ENCODE measurements at regions not wholly inside any gene's neighbourhood (a gene's known extent, or its start where the extent isn't known, plus 50 kb on each side); places are given as distances from the start of the nearest gene placed in this dataset.
"Not testable (repeated sequence)": the region's sequence is repeated elsewhere in the genome, so short reads cannot be mapped to it uniquely, and the experiment has no call there.

DNA sequence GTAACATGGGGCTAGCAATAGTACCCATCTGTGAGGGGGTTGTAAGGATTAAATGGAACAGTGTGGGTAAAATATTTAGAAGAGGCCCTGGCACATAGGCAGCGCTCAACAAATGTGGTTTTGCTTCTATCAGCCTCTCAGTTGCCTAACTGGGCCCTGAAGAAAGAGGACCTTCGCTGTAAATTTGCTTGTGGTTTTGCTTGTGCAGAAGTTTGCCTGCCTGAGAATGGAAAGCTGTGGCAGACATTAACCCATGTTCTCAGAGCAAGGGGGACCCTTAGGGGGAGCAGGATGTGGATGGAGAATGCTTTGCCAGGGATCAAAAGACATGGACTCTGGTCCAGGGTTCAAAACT, 160.1 kb downstream of the BRMS1L start:
- no peak for DNase-seq

DNA sequence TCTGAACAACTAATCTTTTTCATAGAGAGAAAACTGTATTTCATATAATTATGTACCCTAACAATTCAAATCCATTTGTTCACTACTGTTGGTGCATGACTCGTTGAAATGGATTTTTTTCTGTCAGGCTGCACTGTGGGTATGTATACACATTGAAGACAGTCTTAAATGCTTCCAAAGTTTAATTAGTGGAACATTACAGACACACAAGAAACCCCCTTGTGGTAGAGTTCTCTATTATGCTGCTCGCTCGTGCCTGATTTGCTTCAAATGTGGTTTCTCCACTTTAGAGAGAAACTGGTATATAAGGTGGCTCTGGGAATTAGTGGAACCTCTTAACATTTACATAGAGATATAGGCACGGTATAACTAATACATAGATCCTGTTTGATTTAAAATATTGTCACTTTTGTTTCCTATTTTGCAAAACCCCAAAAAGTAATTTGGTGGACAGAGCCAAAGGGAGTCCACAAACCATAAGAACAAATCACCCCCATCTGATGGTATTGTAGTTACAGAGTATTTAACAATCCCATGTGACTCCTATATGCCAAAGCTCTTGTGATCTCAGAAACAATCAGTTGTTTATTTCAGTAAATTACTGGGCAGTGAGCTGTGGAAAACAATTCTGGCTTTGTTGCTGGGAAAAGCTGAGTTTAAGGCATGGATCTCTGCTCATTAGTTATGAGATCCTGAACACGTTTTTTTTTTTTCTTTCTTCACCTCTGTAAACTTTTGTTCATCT, 159.5 kb downstream of the BRMS1L start:
- no peak for DNase-seq

DNA sequence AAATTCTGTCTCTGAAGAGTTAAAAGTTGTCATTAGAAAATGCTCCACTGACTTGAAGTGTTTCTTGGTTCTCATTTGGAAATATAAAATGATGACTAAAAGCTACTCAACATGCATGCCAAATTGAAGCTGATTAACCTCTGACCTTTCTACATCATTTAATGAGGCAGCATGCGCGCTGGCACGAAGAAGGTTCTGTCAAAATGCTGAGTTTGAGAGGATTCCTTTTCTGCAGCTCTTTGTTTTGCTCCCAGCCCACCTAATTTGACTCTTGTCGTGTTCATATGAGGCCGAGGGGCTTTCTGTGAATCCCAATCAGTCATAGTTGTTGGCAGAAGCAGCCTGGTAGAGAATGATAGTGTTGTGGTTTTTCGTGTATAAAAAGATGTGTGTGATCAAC, 153.4 kb downstream of the BRMS1L start:
- DNase-seq: no peak

DNA sequence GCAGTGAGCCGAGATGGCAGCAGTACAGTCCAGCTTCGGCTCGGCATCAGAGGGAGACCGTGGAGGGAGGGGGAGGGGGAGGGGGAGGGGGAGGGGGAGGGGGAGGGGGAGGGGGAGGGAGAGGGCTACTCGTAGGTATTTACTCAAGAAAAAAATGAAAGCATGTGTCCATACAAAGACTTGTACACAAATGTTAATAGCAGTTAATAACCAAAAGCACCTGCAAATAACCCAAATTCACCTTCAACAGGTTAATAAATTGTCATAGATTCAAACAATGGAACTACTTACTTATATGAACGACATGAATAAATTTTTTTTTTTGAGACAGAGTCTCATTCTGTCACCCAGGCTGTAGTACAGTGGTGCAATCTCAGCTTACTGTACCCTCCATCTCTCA, 152.4 kb downstream of the BRMS1L start:
- no peak for DNase-seq

DNA sequence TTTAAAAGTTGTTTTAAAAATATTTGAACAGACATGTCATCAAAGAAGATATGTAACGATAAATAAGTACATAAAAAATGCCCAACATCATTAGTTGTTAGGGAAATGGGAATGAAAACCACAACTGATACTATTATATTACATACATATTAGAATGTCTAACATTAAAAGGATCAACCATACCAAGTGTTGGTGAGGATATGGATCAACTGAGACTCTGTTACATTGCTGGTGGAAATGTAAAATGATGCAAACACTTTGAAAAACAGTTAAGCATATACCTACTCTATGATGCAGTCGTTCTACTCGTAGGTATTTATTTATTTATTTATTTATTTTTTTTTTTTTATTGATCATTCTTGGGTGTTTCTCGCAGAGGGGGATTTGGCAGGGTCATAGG, 149.7 kb downstream of the BRMS1L start:
- DNase-seq: no peak

DNA sequence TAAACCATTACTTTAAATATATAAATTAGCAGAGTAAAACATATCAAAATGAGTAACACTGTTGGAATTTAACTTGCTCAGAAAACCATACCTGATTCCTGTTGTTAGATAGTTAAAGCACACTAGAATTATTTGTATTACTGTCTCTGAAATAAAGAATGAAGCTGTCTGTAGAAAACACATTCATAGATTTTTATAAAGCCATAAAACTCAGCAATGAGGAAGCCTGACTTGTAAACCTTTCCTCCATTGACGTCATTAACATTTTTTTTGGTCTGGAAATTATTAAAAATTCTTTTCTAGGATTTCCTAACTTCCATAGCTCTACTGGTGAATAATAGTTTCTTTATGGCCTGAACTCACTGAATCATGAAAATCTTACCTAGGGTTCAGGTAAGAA, 147.6 kb downstream of the BRMS1L start:
- DNase-seq: no peak

DNA sequence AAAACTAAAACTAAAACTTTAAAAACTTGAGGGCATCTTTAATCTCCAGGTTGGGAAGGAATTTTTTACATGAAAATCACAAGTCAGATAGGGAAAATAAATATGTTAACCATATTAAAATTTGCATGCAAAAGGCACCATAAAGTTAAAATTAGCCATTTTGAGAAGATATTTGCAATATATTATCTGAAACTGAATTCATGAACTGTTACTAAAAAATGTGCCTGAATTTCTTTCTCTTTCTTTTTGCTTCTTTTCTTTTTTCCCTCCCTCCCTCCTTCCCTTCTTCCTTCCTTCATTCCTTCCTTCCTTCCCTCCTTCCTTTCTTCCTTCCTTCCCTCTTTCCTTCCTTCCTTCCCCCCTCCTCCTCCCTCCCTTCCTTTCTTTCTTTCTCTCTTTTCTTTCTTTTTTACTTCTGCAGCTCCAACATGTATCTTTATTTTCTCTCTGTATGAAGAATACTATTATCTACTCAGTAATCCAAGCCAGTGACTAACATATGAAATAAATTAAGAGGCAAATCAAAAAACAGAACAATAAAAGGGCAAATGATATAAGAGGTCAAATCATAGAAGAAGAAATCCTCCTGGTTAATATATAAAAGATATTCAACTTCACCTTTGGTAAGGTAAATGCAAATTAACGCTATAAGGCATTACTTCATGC, 146.0 kb downstream of the BRMS1L start:
- DNase-seq: no peak

DNA sequence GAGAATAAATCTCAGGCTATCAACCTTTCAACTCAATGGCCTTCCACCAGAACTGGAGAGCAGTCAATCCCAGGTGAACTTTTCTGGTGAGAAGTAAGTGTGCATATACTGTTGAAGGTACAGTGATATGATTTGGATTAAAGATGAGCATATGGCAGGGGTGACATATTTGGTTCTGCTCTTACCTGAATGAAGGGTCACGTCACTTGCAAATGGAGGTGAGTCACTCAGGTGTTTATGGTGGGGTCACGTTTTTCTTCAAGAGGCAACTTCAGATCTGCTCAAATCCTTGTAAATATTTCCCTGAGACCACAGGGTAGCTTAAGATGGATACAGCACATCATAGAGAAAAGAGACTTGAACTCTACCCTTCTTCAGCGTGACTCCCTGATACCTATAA, 143.2 kb downstream of the BRMS1L start:
- no peak for DNase-seq

DNA sequence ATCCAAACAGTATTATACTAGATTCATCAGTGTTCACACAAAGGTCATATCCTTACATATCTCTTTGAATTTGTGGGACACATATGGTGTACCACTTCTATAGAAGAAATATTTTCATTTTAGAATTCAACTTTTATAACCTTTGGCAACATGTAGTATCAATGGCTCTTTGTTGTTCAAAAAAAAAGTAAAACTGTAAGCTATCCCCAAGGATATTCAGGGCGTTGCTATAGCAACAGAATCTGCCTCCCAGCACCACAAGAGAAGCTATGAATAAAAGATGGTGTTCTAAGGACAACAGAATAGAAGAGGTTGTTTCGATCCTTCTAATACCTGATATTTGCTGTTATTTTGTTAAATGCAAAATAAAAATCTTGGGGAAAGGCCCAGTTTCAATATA, 139.3 kb downstream of the BRMS1L start:
- DNase-seq: no peak

DNA sequence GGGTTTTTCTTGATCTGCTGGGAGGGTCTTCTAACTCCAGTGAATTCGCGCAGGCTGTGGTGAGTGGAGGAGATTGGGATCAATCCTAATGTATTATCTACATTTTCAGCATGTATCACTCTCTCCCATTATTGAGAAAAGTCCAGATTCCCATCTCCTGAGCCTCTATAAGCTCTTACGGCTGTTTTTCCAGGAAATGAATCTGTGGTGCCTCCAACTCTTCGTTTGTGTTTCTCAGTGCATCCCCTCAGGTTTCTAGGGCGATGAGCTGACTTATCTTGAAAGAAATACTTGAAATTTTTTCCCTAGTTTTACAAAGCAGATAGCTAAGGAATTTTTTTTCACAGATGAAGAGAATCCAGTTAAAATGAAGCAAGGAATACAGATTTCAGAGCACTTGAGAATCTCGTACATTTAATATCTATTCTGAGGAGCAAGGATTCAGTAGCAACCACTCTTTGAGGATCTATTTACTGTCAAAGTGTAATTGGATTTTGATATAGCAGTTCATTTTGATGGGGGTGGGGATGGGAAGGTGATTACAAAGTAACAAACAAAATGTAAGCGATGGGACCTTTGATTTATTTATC, 138.7 kb downstream of the BRMS1L start:
- no peak for DNase-seq

DNA sequence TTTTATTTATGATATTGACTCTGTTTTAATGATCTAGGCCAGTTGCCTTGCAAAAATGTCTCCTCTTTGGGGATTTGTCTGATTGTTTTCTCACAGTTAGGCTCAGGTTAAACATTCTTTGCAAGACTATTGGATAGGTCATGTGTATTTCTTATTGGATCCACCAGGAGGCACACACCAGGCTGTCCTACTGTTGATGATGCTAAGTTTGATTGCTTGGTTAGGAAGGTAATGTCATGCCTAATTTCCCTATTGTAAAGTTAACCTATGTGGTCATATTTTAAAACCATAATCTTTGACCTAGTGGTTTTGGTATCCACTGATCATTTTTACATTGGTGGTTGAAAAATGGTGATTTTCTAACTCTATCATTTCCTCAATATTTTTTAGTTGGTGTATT, 137.1 kb downstream of the BRMS1L start:
- DNase-seq: no peak

DNA sequence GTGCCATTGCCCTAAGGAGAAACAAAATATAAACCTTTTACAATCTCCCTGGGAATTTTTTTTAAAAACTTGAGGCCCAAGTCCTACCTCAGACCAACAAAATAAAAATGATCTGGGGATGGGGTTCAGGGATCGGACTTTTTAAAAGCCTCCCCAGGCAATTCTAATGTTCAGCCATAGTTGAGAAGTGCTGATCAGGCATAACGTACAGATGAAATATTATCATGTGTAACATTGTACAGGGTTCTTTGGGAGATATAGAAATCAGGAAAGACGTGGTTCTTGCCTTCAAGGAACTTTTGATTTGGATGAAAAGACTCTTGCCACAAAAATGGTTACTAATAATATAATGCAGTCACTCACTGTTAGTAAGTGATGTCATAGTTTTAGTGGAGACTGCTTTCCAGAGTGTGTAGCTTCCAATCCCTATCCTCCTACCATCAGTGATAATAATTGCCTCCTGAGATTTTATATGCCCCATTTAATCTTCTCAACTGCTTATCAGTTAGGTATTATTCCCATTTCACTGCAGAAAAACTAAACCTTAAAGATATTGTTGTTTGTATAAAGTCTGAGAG, 135.6 kb downstream of the BRMS1L start:
- DNase-seq: no peak

DNA sequence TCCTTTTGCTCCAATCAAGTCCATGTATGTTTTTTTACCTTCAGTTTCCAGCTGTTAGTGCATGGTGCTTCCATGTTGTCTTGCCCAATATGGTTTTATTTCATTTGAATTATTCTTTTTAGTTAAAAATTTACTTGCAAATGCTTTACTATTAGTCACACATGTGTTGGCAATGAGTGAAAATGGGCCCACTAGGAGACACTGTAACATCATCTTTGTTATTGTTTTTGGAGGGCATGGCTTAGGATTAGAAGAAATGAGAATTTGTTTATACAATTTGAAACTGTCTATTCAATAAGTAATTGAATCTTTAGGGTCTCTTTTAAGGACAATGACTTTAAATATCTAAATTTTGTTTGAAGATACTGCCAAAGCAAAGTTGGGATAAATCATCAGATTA, 133.7 kb downstream of the BRMS1L start:
- DNase-seq: no peak

DNA sequence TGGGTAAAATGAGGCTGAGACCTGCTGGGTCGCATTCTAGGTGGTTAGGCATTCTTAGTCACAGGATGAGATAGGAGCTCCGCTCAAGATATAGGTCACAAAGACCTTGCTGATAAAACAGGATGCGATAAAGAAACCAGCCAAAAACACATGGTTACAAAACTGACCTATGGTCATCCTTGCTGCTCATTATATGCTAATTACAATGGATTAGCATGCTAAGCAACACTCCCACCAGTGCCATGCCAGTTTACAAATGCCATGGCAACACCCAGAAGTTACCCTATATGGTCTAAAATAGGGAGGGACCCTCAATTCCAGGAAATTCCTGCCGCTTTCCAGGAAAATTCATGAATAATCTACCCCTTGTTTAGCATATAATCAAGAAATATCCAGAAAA, 132.4 kb downstream of the BRMS1L start:
- DNase-seq: no peak

DNA sequence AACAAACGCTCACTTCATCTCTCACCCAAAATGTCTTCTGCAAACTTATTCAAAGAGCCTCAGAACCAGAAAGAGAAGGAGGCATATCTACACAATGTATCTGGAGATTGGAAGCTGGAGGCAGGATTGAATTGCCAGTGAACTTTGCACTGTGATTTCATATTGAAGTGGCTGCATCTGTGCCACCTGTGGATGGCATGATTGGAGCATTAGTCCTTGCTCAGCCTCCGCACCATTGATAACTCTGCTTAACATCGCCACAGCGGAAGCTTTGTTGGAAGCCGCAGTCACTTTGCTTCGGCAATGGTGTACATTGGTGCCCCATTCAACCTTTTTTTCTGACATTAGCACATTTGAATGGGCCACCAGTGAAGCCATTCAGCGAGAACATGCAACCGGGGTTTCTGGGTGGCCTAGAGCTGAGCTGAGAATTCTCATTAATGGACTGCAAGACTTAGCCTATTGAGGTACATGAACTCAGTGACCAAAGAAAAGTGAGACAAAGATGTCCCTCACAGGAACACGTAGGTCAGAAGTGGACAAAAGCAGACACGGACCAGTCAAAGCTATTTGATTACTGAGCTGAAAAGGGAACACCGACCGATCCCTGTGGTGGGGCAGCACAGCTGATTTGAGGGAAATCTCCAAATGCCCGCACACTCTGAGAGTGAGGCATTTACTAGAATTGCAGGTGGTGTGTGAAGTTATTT, 130.4 kb downstream of the BRMS1L start:
- DNase-seq: no peak

DNA sequence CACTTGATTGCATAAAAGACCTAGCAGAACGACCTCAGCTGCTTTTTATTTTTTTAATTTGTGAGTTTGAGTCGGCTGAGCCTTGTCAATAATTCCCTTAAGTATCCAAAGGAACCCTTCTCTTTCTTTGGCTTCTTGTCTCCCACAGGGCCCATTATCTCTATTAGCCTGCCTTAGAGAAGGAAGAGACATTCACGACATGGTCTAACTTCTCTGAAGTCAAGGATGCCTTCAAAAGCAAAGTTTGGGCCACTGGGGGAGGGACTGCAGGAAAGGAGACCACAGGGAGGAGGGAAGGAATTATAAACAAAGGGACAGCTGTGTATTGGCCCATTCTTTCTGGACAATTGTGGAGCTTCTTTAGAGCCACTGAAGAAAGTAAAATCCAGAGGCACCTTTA, 126.4 kb downstream of the BRMS1L start:
- no peak for DNase-seq

DNA sequence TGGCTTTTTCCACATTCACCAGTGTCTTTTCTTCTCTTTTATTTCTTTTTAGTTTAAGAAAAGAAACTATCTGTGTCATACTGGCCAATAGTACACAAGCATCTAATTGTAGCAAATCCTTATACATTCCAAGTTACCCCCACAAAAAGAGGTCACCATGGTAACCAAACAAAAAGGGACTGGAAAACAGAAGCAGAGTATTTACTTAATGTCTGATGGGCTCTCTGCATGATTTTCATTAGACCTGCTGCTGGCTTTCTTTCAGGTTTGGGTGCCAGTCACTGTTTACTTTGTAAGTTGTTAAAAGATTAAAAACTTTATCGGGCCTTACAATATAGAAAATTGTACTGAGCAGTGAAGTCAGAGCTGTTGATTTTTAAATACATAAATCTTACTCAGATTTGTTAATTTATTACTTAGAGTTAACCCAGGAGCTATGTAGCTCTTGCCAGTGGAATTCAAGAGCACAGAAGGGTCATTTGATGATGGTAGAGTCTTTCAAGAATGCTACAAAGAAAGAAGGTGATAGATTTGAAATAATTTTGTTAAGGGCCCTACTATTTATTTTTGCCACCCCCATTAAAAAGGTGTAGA, 123.9 kb downstream of the BRMS1L start:
- no peak for DNase-seq

DNA sequence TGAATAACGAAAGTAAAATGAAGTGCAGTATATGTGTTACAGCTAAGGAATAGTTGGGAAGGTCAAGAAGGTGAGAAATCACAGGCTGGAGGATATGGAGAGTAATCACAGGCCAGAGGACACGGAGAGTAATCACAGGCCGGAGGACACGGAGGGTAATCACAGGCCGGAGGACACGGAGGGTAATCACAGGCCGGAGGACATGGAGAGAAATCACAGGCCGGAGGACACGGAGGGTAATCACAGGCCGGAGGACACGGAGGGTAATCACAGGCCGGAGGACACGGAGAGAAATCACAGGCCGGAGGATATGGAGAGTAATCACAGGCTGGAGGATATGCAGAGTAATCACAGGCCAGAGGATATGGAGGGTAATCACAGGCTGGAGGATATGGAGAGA, 121.8 kb downstream of the BRMS1L start:
- DNase-seq: not testable (repeated sequence)

DNA sequence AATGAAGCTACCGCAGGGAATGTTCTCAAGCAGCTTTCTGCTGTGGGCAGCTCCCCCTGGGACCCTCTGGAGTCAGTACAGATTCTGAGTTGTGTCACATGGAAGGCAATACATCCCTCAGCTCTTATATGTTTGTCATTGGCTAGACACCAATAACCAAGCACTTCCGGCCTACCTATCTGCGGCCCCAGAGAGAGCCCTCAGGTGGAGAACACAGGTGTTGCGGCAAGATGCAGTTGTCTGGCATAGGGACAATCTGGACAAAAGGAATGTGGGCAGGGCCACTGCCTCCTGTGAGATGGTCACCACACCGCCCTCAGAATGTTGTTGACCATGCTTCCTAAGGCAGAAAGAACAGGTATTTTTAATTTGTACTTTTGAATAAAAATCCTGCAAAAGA, 118.7 kb downstream of the BRMS1L start:
- DNase-seq: no peak

DNA sequence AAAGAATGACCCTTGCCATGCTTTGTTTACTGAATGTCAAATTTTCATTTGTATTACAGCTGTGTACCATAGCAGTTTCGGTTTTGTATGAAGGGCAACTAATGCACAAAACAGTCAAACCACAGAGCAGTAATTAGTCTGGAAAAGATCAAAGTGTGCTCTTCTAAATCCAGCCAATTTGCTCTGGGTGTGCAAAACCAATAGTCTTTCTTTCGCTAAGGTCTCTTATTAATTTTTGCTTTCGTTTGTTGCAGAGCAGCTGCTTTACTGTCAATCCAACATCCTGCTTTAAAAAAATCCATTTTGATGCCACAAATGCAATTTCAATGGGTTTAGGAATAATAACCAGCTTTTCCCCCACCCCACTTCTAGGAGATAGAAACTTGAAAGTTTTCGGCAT, 114.2 kb downstream of the BRMS1L start:
- no peak for DNase-seq

DNA sequence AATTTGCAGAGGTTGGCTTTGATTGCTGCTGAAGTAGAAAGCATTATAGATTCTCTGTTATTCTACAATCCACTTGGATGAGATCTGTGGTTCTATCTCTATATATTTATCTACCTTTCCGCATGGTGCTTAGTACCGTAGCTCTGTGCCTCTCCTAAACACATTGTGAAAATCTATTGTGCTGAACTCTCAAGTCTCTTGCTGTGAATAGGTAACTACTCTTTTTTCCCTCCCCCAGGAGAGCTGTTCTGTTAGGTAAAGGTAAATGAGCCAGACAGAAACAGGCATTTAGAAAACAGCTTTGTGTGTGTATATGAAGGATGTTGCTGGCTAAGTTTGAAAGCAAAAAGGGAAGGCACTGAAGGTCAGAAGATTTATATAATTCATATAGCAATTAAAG, 112.6 kb downstream of the BRMS1L start:
- no peak for DNase-seq

DNA sequence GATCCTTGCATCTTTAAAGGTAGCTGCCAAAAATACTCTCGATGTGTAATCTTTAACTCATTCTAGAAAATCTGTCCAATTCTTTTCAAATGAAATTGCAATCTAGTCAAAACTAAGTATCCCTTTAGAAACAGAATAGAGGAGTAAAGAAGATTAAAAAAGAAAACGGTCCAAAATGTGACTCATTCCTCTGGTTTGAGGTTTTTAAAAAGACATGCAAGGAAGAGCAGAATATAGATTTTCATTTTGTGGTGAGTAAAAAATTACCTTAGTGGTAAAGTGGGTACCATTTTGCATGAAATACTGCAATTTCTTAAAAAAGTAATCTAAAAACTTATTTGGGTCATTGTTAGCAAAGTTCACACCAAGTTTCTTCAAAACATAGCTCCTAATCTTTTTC, 108.4 kb downstream of the BRMS1L start:
- DNase-seq: no peak

DNA sequence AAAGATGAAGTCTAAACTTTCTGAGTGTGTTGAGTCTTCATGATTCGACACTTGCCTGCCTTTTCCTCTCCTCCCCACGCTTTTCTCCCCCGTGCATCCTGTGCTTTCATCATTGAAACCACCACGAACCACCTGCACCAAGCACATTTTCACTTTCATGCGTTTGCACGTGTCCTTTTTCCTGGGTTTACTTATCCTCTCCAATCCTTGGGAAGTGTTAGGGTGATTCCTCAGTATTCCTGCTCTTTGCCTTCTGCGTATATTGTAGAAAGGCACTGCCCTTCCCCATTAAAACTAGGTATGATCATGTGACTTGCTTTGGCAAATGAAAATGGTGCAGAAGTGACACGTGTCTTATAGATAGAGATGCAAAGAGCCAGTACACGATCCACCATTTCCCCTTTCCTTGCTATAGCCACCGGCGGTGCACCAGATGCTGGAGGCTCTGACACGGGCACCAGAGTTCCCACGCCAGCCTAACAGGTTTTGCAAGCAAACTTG, 106.6 kb downstream of the BRMS1L start:
- no peak for DNase-seq

Measured in KG1 (cell line).